ENCODE measurements at regions not wholly inside any gene's neighbourhood (a gene's known extent, or its start where the extent isn't known, plus 50 kb on each side); places are given as distances from the start of the nearest gene placed in this dataset.
"Not testable (repeated sequence)": the region's sequence is repeated elsewhere in the genome, so short reads cannot be mapped to it uniquely, and the experiment has no call there.

- no peaks in the 10 kb centered on the region for H3K4me1 ChIP-seq (ENCODE audit: insufficient read depth, low read length)
- no peak overlapping the region for H3K4me3 ChIP-seq (ENCODE audit: low read length)
- H3K27me3 ChIP-seq (ENCODE audit: insufficient read depth, low read length): no peaks in the 10 kb centered on the region
- H3K36me3 ChIP-seq (ENCODE audit: insufficient read depth, low read length): no peaks in the 10 kb centered on the region
- H3K9me3 ChIP-seq (ENCODE audit: low read length): no peaks in the 10 kb centered on the region
- H2AFZ ChIP-seq (ENCODE audit: low read depth, low read length): no peak overlapping the region
These were observed 477.1 kb downstream of the BRD1 start for GRCh38 chr22:49350441-49351121.

- Histone ChIP-seq H3K36me3 (ENCODE audit: insufficient read depth, low read length) (no peaks in the 10 kb centered on the region), H2AFZ (ENCODE audit: low read depth, low read length) (no peak overlapping the region), H3K4me1 (ENCODE audit: insufficient read depth, low read length) (peaks cover under 1% of the 10 kb centered on the region), H3K4me3 (ENCODE audit: low read length) (no peak overlapping the region), H3K9me3 (ENCODE audit: low read length) (no peaks in the 10 kb centered on the region), H3K27me3 (ENCODE audit: insufficient read depth, low read length) (no peaks in the 10 kb centered on the region)
These were observed 477.8 kb downstream of the BRD1 start for GRCh38 chr22:49349841-49350381.

- no peak overlapping the region for H2AFZ ChIP-seq (ENCODE audit: low read depth, low read length)
- no peak overlapping the region for H3K4me3 ChIP-seq (ENCODE audit: low read length)
- H3K36me3 ChIP-seq (ENCODE audit: insufficient read depth, low read length): no peaks in the 10 kb centered on the region
- H3K4me1 ChIP-seq (ENCODE audit: insufficient read depth, low read length): peaks cover 5% of the 10 kb centered on the region
- H3K27me3 ChIP-seq (ENCODE audit: insufficient read depth, low read length): no peaks in the 10 kb centered on the region
- H3K9me3 ChIP-seq (ENCODE audit: low read length): no peaks in the 10 kb centered on the region
These were observed 478.4 kb downstream of the BRD1 start for GRCh38 chr22:49349181-49349835.

- Histone ChIP-seq H3K9me3 (ENCODE audit: low read length) (no peaks in the 10 kb centered on the region), H3K36me3 (ENCODE audit: insufficient read depth, low read length) (no peaks in the 10 kb centered on the region), H3K4me3 (ENCODE audit: low read length) (no peak overlapping the region), H2AFZ (ENCODE audit: low read depth, low read length) (no peak overlapping the region), H3K27me3 (ENCODE audit: insufficient read depth, low read length) (no peaks in the 10 kb centered on the region), H3K4me1 (ENCODE audit: insufficient read depth, low read length) (peaks cover 11% of the 10 kb centered on the region)
These were observed 479.0 kb downstream of the BRD1 start for GRCh38 chr22:49348631-49349030.

- H3K27me3 ChIP-seq (ENCODE audit: insufficient read depth, low read length): no peaks in the 10 kb centered on the region
- peaks cover 11% of the 10 kb centered on the region for H3K4me1 ChIP-seq (ENCODE audit: insufficient read depth, low read length)
- H3K9me3 ChIP-seq (ENCODE audit: low read length): no peaks in the 10 kb centered on the region
- no peaks in the 10 kb centered on the region for H3K36me3 ChIP-seq (ENCODE audit: insufficient read depth, low read length)
- H2AFZ ChIP-seq (ENCODE audit: low read depth, low read length): no peak overlapping the region
- no peak overlapping the region for H3K4me3 ChIP-seq (ENCODE audit: low read length)
These were observed 480.3 kb downstream of the BRD1 start for GRCh38 chr22:49347376-49347775.

GRCh38 chr22:49345896-49346295, 481.8 kb downstream of the BRD1 start:
- no peaks in the 10 kb centered on the region for H3K36me3 ChIP-seq (ENCODE audit: insufficient read depth, low read length)
- H3K9me3 ChIP-seq (ENCODE audit: low read length): no peaks in the 10 kb centered on the region
- no peaks in the 10 kb centered on the region for H3K27me3 ChIP-seq (ENCODE audit: insufficient read depth, low read length)
- H3K4me1 ChIP-seq (ENCODE audit: insufficient read depth, low read length): peaks cover 11% of the 10 kb centered on the region
- H3K4me3 ChIP-seq (ENCODE audit: low read length): no peak overlapping the region
- no peak overlapping the region for H2AFZ ChIP-seq (ENCODE audit: low read depth, low read length)

- no peaks in the 10 kb centered on the region for H3K27me3 ChIP-seq (ENCODE audit: insufficient read depth, low read length)
- no peaks in the 10 kb centered on the region for H3K36me3 ChIP-seq (ENCODE audit: insufficient read depth, low read length)
- H3K4me1 ChIP-seq (ENCODE audit: insufficient read depth, low read length): peaks cover 11% of the 10 kb centered on the region
- no peak overlapping the region for H2AFZ ChIP-seq (ENCODE audit: low read depth, low read length)
- no peak overlapping the region for H3K4me3 ChIP-seq (ENCODE audit: low read length)
- no peaks in the 10 kb centered on the region for H3K9me3 ChIP-seq (ENCODE audit: low read length)
These were observed 483.0 kb downstream of the BRD1 start for GRCh38 chr22:49344656-49345055.

- H3K27me3 ChIP-seq (ENCODE audit: insufficient read depth, low read length): no peaks in the 10 kb centered on the region
- H3K36me3 ChIP-seq (ENCODE audit: insufficient read depth, low read length): no peaks in the 10 kb centered on the region
- peaks cover 11% of the 10 kb centered on the region for H3K4me1 ChIP-seq (ENCODE audit: insufficient read depth, low read length)
- H3K9me3 ChIP-seq (ENCODE audit: low read length): no peaks in the 10 kb centered on the region
- no peak overlapping the region for H2AFZ ChIP-seq (ENCODE audit: low read depth, low read length)
- H3K4me3 ChIP-seq (ENCODE audit: low read length): no peak overlapping the region
These were observed 483.5 kb downstream of the BRD1 start for GRCh38 chr22:49344161-49344560.

- Histone ChIP-seq H3K27me3 (ENCODE audit: insufficient read depth, low read length) (no peaks in the 10 kb centered on the region), H3K36me3 (ENCODE audit: insufficient read depth, low read length) (no peaks in the 10 kb centered on the region), H3K9me3 (ENCODE audit: low read length) (no peaks in the 10 kb centered on the region), H3K4me1 (ENCODE audit: insufficient read depth, low read length) (peaks cover 11% of the 10 kb centered on the region), H2AFZ (ENCODE audit: low read depth, low read length) (no peak overlapping the region), H3K4me3 (ENCODE audit: low read length) (no peak overlapping the region)
These were observed 487.3 kb downstream of the BRD1 start for GRCh38 chr22:49340406-49340805.

GRCh38 chr22:49336483-49336882, 491.2 kb downstream of the BRD1 start:
- not testable (repeated sequence) for H3K36me3 ChIP-seq (ENCODE audit: insufficient read depth, low read length); H3K4me1 ChIP-seq (ENCODE audit: insufficient read depth, low read length); H3K9me3 ChIP-seq (ENCODE audit: low read length); H2AFZ ChIP-seq (ENCODE audit: low read depth, low read length); H3K27me3 ChIP-seq (ENCODE audit: insufficient read depth, low read length); H3K4me3 ChIP-seq (ENCODE audit: low read length)

- no peaks in the 10 kb centered on the region for H3K9me3 ChIP-seq (ENCODE audit: low read length)
- no peaks in the 10 kb centered on the region for H3K36me3 ChIP-seq (ENCODE audit: insufficient read depth, low read length)
- H2AFZ ChIP-seq (ENCODE audit: low read depth, low read length): no peak overlapping the region
- no peaks in the 10 kb centered on the region for H3K4me1 ChIP-seq (ENCODE audit: insufficient read depth, low read length)
- H3K4me3 ChIP-seq (ENCODE audit: low read length): no peak overlapping the region
- no peaks in the 10 kb centered on the region for H3K27me3 ChIP-seq (ENCODE audit: insufficient read depth, low read length)
These were observed 492.7 kb downstream of the BRD1 start for GRCh38 chr22:49334976-49335375.

- no peak overlapping the region for H3K4me3 ChIP-seq (ENCODE audit: low read length)
- no peaks in the 10 kb centered on the region for H3K9me3 ChIP-seq (ENCODE audit: low read length)
- H3K27me3 ChIP-seq (ENCODE audit: insufficient read depth, low read length): no peaks in the 10 kb centered on the region
- H3K36me3 ChIP-seq (ENCODE audit: insufficient read depth, low read length): no peaks in the 10 kb centered on the region
- no peak overlapping the region for H2AFZ ChIP-seq (ENCODE audit: low read depth, low read length)
- H3K4me1 ChIP-seq (ENCODE audit: insufficient read depth, low read length): no peaks in the 10 kb centered on the region
These were observed 493.3 kb downstream of the BRD1 start for GRCh38 chr22:49334449-49334789.

GRCh38 chr22:49333206-49333605, 494.5 kb downstream of the BRD1 start:
- Histone ChIP-seq H3K4me1 (ENCODE audit: insufficient read depth, low read length) (no peaks in the 10 kb centered on the region), H3K4me3 (ENCODE audit: low read length) (no peak overlapping the region), H2AFZ (ENCODE audit: low read depth, low read length) (no peak overlapping the region), H3K9me3 (ENCODE audit: low read length) (no peaks in the 10 kb centered on the region), H3K36me3 (ENCODE audit: insufficient read depth, low read length) (no peaks in the 10 kb centered on the region), H3K27me3 (ENCODE audit: insufficient read depth, low read length) (no peaks in the 10 kb centered on the region)

GRCh38 chr22:49332691-49333090, 495.0 kb downstream of the BRD1 start:
- H2AFZ ChIP-seq (ENCODE audit: low read depth, low read length): no peak overlapping the region
- no peaks in the 10 kb centered on the region for H3K9me3 ChIP-seq (ENCODE audit: low read length)
- no peaks in the 10 kb centered on the region for H3K4me1 ChIP-seq (ENCODE audit: insufficient read depth, low read length)
- no peaks in the 10 kb centered on the region for H3K27me3 ChIP-seq (ENCODE audit: insufficient read depth, low read length)
- H3K36me3 ChIP-seq (ENCODE audit: insufficient read depth, low read length): no peaks in the 10 kb centered on the region
- H3K4me3 ChIP-seq (ENCODE audit: low read length): no peak overlapping the region

Data from neuron (in vitro differentiated cells).